ENCODE measurements at regions not wholly inside any gene's neighbourhood (a gene's known extent, or its start where the extent isn't known, plus 50 kb on each side); places are given as distances from the start of the nearest gene placed in this dataset.

DNA sequence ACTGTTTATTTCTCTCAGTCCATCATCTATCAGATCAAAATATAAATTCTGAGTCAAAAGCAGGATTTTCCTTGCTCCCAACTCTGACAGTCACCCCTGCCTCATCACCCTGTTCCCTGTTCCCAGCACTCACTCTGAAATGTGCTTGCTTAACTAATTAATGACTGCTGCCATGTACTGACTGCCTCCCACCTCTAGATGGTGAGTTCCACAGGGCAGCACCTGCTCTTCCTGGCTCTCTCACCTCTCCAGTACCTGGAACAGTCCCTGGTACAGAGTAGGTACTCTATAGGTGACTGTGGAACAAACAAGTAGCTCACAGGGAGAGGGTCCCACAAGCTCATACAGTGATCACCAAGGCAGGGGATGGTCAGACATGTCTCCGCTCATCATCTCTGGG is 114.3 kb upstream of the C16orf82 start:
- no peak for DNase-seq (ENCODE audit: low spot score)
- peaks cover 2% of the 10 kb centered on the region for H3K27me3 Mint-ChIP-seq (ENCODE audit: unreplicated experiment)
- no peaks in the 10 kb centered on the region for H3K4me1 Mint-ChIP-seq (ENCODE audit: unreplicated experiment)
- peaks cover 9% of the 10 kb centered on the region for H3K36me3 Mint-ChIP-seq (ENCODE audit: low read depth, unreplicated experiment)
- H3K9me3 Mint-ChIP-seq (ENCODE audit: unreplicated experiment), result peaks cover 23% of the 10 kb centered on the region
- TF ChIP-seq, protein P1, sequence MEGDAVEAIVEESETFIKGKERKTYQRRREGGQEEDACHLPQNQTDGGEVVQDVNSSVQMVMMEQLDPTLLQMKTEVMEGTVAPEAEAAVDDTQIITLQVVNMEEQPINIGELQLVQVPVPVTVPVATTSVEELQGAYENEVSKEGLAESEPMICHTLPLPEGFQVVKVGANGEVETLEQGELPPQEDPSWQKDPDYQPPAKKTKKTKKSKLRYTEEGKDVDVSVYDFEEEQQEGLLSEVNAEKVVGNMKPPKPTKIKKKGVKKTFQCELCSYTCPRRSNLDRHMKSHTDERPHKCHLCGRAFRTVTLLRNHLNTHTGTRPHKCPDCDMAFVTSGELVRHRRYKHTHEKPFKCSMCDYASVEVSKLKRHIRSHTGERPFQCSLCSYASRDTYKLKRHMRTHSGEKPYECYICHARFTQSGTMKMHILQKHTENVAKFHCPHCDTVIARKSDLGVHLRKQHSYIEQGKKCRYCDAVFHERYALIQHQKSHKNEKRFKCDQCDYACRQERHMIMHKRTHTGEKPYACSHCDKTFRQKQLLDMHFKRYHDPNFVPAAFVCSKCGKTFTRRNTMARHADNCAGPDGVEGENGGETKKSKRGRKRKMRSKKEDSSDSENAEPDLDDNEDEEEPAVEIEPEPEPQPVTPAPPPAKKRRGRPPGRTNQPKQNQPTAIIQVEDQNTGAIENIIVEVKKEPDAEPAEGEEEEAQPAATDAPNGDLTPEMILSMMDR (IDR thresholded peaks at IDR 0.05; ENCODE audit: unreplicated experiment), result no peak
- peak overlapping the region; percentile 70 for H3K4me3 Mint-ChIP-seq (ENCODE audit: unreplicated experiment)
- no peak overlapping the region for H3K27ac Mint-ChIP-seq (ENCODE audit: unreplicated experiment)

DNA sequence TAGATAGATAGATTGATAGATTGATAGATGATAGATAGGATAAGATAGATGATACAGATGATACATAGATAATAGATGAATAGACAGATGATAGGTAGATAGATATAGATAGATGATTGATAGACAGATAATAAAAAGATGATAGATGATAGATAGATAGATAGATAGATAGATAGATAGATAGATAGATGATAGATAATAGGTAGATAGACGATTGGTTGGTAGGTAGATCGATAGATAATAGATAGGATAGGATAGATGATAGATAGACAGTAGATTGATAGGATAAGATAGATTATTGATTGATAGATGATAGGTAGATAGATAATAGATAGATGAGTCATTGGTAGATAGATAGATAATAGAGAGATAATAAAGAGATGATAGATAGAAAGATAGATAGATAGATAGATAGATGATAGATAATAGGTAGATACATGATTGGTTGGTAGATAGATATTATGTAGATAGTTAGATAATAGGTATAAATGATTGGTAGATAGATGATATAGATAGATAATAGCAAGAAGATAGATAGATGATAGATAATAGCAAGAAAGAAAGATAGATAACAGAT is 109.4 kb upstream of the C16orf82 start:
- TF ChIP-seq, protein P1 (IDR thresholded peaks at IDR 0.05; ENCODE audit: unreplicated experiment), result no peak
- peaks cover 15% of the 10 kb centered on the region for H3K36me3 Mint-ChIP-seq (ENCODE audit: low read depth, unreplicated experiment)
- peaks cover 8% of the 10 kb centered on the region for H3K27me3 Mint-ChIP-seq (ENCODE audit: unreplicated experiment)
- no peaks in the 10 kb centered on the region for H3K4me1 Mint-ChIP-seq (ENCODE audit: unreplicated experiment)
- H3K4me3 Mint-ChIP-seq (ENCODE audit: unreplicated experiment), result no peak overlapping the region
- H3K27ac Mint-ChIP-seq (ENCODE audit: unreplicated experiment), result no peak overlapping the region
- DNase-seq (ENCODE audit: low spot score), result no peak
- peaks cover 38% of the 10 kb centered on the region for H3K9me3 Mint-ChIP-seq (ENCODE audit: unreplicated experiment)

DNA sequence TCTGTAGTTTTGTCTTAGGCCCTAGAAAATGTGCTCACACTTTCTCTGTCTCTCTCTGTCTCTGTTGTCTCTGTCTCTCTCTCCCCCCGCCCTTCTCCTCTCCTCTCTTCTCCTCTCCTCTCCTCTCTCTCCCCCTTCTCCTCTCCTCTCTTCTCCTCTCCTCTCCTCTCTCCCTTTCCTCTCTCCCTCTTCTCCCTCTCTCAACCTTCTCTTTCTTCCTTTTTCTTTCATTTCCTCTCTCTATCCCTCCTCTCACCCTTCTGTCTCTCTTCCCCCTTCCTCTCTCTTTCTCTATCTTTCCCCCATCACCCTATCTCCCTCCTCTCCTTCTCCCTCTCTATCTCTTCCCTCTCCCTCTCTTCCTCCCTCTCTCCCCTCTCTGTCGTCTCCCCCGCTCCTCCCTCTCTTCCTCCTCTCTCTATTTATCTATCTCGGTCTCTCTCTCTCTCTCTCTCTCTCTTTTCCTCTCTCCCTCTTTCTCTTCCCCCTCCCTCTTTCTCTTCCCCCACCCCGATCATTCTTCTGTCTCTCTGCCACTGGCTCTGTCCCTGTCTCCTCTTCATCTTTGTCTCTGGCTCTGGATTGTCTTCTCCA is 107.2 kb upstream of the C16orf82 start:
- DNase-seq (ENCODE audit: low spot score), result no peak
- Mint-ChIP-seq H3K4me3 (ENCODE audit: unreplicated experiment) (no peak overlapping the region), H3K4me1 (ENCODE audit: unreplicated experiment) (no peaks in the 10 kb centered on the region), H3K27me3 (ENCODE audit: unreplicated experiment) (peaks cover 8% of the 10 kb centered on the region), H3K9me3 (ENCODE audit: unreplicated experiment) (peaks cover 38% of the 10 kb centered on the region), H3K27ac (ENCODE audit: unreplicated experiment) (no peak overlapping the region), H3K36me3 (ENCODE audit: low read depth, unreplicated experiment) (peaks cover 17% of the 10 kb centered on the region)
- TF ChIP-seq, protein P1 (IDR thresholded peaks at IDR 0.05; ENCODE audit: unreplicated experiment), result no peak

DNA sequence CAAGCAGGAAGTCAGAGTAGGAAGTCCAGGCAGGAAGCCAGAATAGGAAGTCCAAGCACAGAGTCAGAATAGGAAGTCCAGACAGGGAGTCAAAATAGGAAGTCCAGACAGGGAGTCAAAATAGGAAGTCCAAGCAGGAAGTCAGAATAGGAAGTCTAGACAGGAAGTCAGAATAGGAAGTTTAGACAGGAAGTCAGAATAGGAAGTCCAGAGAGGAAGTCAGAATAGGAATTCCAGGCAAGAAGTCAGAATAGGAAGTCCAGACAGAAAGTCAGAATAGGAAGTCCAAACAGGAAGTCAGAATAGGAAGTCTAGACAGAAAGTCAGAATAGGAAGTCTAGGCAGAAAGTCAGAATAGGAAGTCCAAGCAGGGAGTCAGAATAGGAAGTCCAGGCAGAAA is 105.3 kb upstream of the C16orf82 start:
- H3K9me3 Mint-ChIP-seq (ENCODE audit: unreplicated experiment), result peaks cover 38% of the 10 kb centered on the region
- DNase-seq (ENCODE audit: low spot score), result no peak
- H3K27ac Mint-ChIP-seq (ENCODE audit: unreplicated experiment), result peak overlapping the region; percentile 65
- H3K36me3 Mint-ChIP-seq (ENCODE audit: low read depth, unreplicated experiment), result peaks cover 17% of the 10 kb centered on the region
- H3K27me3 Mint-ChIP-seq (ENCODE audit: unreplicated experiment), result peaks cover 8% of the 10 kb centered on the region
- TF ChIP-seq, protein P1 (IDR thresholded peaks at IDR 0.05; ENCODE audit: unreplicated experiment), result no peak
- H3K4me3 Mint-ChIP-seq (ENCODE audit: unreplicated experiment), result peak overlapping the region; percentile 1
- H3K4me1 Mint-ChIP-seq (ENCODE audit: unreplicated experiment), result no peaks in the 10 kb centered on the region

DNA sequence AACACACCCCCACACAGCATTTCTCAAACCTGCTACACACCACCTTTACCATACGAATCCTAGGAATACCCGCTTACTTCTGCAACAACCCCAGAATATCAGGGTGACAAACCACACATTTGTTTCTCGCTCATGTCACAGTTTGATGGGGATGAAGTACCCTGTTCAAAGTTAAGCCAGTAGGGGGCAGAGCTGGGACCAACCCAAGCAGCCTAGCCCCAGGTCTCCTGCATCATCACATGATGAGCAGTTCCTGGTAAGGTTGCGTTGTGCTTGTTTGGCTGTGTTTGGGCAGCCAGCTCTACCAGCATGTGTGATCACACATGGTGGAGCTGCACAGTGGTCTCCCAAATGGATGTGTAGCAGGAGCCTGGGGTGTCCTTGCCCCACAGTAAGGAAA is 103.6 kb upstream of the C16orf82 start:
- H3K36me3 Mint-ChIP-seq (ENCODE audit: low read depth, unreplicated experiment), result peaks cover 17% of the 10 kb centered on the region
- H3K4me1 Mint-ChIP-seq (ENCODE audit: unreplicated experiment), result no peaks in the 10 kb centered on the region
- TF ChIP-seq, protein P1 (IDR thresholded peaks at IDR 0.05; ENCODE audit: unreplicated experiment), result no peak
- DNase-seq (ENCODE audit: low spot score), result no peak
- H3K9me3 Mint-ChIP-seq (ENCODE audit: unreplicated experiment), result peaks cover 42% of the 10 kb centered on the region
- no peak overlapping the region for H3K4me3 Mint-ChIP-seq (ENCODE audit: unreplicated experiment)
- H3K27ac Mint-ChIP-seq (ENCODE audit: unreplicated experiment), result no peak overlapping the region
- peaks cover 8% of the 10 kb centered on the region for H3K27me3 Mint-ChIP-seq (ENCODE audit: unreplicated experiment)

All from endothelial cell (in vitro differentiated cells).